ENCODE measurements at regions not wholly inside any gene's neighbourhood (a gene's known extent, or its start where the extent isn't known, plus 50 kb on each side); places are given as distances from the start of the nearest gene placed in this dataset.

- TF ChIP-seq CTCF (conservative IDR thresholded peaks at IDR 0.05 in 1 of 2, IDR thresholded peaks at IDR 0.05 in 1 of 2; ENCODE audit: extremely low read depth in 1 of 2, insufficient read depth in 1 of 2, low read depth in 1 of 2, low read length in 2 of 2), result no peak
- TF ChIP-seq EZH2 (IDR thresholded peaks at IDR 0.05; ENCODE audit: borderline replicate concordance, low read length), result no peak
Measured at GRCh38 chr3:177335728-177336127, 138.4 kb upstream of the TBL1XR1 start.

Measured in mammary epithelial cell (primary cell).